NCI-H345 treated with DMSO at 0.1 percent for 48 hours (cell line): ENCODE measurements at regions not wholly inside any gene's neighbourhood (a gene's known extent, or its start where the extent isn't known, plus 50 kb on each side); places are given as distances from the start of the nearest gene placed in this dataset.
A peak's percentile ranks its signal among the peaks of the same experiment; 100 is the strongest.

Source experiments
- DNase-seq: peaks from one replicate; lab custom pipeline; 2025; ENCODE audit not compliant: unreplicated experiment; lab: John Stamatoyannopoulos, UW

DNA sequence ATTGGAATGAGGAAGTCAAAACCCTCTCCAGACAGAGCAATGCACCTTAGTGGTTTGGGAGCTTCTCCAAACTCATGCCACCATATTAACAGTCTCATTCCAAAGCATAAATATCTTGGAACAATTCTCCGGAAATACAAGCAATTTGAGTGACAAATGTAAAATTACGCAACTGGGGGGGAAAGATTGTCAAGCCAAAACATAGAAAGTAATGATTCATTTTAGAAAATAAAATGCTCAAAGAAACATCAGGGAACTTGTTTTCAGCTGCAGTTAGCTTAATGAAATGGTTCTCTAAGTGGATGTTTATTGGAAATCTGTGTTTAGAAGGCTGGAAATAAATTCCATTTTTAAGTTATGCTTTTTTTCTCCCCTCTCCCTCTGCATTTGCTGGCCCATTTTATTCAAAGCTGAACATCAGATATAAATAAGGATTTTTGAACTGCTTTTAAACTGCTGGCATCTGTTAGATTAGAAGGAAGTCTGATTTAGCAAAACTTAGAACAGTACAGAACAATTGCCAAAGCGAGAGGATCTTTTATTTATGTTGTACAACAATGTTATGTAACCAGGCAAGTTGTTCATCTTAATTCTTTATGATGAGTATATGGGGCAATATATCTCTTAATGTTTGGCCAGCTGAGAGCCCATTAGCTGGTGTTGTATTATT is 551.9 kb downstream of the PRELID2 start:
- DNase-seq: no peak

DNA sequence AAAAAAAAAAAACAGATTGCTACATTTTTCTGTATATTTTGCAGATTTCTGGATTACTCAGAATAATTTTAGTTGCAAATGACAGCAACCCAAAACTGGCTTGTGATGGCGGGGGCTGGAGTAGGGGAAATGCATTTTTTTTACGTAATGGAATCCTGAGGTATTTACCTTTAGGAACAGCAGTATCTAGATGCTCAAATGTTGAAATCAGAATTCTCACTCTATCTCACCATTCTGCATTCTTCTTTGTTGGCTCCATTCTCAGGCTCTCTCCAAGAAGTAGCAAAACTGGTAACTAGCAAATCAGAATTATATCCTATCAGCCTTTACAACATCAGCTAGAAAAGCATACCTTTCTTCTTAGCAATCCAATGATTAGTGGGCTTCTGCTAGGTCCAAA is 554.3 kb downstream of the PRELID2 start:
- DNase-seq: no peak

GRCh38 chr5:145280214-145280613 is 554.9 kb downstream of the PRELID2 start:
- DNase-seq: no peak

DNA sequence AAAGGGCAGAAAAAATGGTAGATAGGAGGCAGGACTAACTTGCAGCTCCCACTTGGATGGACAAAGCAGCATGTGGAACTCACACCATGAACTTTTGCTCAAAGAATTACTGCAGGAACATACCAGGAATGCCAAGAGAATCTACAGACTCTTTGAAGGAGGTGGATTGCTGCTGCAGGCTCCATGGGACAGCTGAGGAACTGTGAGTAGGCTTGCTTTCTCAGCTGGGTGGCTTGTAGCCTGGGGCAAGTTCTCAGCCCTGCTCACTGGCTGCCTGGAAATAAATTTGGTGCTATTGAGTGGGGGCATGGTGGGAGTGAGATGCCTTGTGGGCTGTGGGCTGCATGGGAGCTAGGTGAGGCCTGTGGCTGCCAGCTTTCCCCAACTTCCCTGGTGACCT is 574.5 kb downstream of the PRELID2 start:
- DNase-seq: no peak

DNA sequence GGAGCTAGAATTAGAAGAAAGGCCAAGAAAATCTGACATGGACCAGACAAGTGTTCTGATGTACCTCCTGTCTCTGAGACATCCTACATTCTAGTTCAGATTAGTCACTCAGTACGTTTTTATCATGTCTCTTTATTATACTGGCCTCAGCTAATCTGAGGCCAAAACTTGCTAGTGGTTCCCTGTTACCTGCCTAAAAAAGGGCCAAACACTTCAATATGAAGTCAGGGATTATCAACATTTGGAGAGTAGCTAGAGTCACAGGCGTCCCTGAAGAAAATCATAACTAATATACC is 587.4 kb downstream of the PRELID2 start:
- DNase-seq: no peak

GRCh38 chr5:145246961-145247744 is 588.0 kb downstream of the PRELID2 start:
- DNase-seq: no peak

- DNase-seq: no peak
These were observed 588.8 kb downstream of the PRELID2 start for GRCh38 chr5:145246379-145246778.

DNA sequence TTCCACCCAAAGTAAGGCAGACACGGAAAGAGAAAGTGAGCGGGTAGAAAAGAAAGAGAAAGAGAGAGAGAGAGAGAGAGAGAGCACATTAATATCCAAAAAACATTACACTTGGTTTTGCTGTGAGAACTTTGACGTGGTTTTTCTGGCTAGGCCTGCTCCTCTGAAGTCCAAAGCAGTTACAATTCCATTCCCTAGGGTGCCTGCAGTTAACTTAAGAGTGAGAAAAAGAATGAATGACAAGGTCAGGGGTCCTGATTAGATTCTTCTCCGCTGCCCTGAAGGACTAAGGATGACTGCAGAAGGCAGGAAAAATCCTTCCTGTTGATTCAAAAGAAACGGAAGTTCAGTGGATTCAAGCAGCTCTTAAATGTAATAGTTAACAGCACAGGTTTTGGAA is 589.8 kb downstream of the PRELID2 start:
- no peak for DNase-seq

GRCh38 chr5:145244788-145245187 is 590.4 kb downstream of the PRELID2 start:
- no peak for DNase-seq

DNA sequence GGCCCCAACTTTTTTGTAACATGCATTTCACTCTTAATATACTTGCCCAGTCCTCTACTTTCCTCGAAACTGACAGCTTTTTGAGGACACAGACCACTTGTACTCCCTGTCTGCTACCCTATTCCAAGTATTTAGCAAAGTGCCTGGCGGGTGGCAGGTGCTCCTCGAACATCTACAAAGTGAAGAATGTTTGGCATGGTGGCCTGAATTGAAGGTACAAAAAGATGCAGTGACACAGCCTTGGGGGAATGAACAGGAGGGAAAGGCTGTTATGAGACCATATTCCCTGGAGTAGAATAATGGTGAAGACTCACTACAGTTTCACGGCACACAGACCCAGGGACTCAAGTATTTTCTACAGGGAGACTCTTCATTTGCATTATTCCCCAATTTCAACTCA is 590.9 kb downstream of the PRELID2 start:
- no peak for DNase-seq

- DNase-seq: no peak
These were observed 592.1 kb downstream of the PRELID2 start for GRCh38 chr5:145243016-145243415.

GRCh38 chr5:145242551-145242950 is 592.6 kb downstream of the PRELID2 start:
- no peak for DNase-seq

DNA sequence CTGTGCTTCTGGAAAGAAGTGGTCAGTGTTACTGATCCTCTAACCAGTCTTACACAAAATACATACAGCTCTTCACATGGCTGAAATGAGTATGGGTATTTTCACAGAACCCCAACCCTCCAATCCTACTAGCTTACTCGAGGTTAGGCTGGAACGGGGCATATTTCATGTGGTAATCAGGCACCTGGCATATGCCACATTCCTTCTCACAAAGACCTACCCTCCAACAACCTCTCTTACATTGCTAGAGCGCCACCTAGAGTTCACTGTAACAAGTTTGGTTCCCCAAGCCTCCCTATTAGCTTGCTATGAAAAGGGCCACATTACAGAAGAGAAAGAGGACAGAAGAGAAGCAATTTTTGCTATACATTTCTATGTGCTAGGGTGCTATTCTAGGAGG is 597.3 kb downstream of the PRELID2 start:
- peak; percentile 55 for DNase-seq

GRCh38 chr5:145236983-145237382 is 598.2 kb downstream of the PRELID2 start:
- DNase-seq: no peak

- no peak for DNase-seq
These were observed 599.0 kb downstream of the PRELID2 start for GRCh38 chr5:145236127-145236526.

DNA sequence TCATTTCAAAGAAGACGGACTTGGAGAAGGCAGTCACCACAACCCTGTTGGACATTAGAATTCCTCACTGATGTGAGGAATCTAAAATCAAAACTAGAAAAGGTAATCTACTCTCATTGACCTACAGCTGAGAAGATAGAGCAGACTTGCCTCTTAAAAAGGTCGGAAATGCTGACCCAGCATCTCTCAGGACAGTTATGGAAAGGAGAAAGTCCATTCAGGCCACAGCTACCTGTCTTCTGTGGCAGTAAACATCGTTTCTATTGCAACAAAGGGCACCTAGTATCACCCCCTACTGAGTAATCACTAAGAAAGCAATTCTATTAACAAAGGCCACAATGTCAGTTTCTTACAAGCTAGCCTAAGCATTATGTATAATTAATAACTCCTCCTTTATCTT is 601.7 kb downstream of the PRELID2 start:
- DNase-seq: no peak

DNA sequence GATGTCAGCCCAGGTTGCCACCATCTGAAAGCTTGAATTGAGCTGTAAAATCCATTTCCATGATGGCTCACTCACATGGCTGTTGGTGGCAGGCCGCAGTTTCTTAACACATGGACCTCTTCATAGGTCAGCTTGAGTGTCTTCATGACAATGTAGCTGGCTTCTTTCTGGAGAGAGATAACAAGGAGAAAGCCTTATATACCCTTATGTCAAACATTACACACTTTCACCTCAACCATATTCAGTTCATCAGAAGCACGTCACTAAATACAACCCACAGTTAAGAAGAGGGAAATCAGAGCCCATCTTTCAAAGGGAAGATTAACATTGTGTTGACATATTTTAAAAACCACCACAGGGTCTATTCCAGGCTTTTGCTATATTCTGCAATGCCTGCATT is 604.4 kb downstream of the PRELID2 start:
- no peak for DNase-seq

- no peak for DNase-seq
These were observed 606.6 kb downstream of the PRELID2 start for GRCh38 chr5:145228564-145228963.

- no peak for DNase-seq
These were observed 607.3 kb downstream of the PRELID2 start for GRCh38 chr5:145227881-145228280.

- no peak for DNase-seq
These were observed 608.4 kb downstream of the PRELID2 start for GRCh38 chr5:145226726-145227125.

GRCh38 chr5:145225529-145225928 is 609.6 kb downstream of the PRELID2 start:
- DNase-seq: no peak

GRCh38 chr5:145223582-145223981 is 611.6 kb downstream of the PRELID2 start:
- DNase-seq: no peak

- no peak for DNase-seq
These were observed 612.5 kb downstream of the PRELID2 start for GRCh38 chr5:145222622-145223021.
